ENCODE measurements at regions not wholly inside any gene's neighbourhood (a gene's known extent, or its start where the extent isn't known, plus 50 kb on each side); places are given as distances from the start of the nearest gene placed in this dataset.

DNA sequence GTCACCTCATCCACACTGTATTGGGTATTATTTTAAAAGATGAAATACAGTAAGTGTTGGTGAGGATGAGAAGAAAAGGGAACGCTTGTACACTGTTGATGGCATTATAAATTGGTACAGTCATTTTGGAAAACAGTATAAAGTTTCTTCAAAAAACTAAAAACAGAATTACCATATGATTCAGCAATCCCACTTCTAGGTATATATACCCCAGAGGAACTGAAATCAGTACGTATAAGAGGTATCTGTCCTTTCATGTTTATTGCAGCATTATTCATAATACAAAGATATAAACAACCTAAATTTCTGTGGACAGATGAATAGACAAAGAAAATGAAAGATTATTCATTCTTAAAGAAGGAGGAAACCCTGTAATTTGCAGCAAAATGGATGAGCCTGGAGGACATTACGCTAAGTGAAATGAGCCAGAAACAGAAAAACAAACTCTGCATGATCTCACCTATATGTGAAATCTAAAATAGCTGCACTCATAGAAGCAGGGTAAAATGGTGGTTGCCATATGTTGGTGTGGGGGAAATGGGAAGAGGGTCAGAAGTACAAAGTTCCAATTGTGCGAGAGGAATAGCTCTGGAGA lies 191.6 kb downstream of the TRIM36 start:
- no peak overlapping the region for H3K27ac ChIP-seq (ENCODE audit: low read depth in 1 of 2, low read length in 1 of 2)
- TF ChIP-seq, protein P1, sequence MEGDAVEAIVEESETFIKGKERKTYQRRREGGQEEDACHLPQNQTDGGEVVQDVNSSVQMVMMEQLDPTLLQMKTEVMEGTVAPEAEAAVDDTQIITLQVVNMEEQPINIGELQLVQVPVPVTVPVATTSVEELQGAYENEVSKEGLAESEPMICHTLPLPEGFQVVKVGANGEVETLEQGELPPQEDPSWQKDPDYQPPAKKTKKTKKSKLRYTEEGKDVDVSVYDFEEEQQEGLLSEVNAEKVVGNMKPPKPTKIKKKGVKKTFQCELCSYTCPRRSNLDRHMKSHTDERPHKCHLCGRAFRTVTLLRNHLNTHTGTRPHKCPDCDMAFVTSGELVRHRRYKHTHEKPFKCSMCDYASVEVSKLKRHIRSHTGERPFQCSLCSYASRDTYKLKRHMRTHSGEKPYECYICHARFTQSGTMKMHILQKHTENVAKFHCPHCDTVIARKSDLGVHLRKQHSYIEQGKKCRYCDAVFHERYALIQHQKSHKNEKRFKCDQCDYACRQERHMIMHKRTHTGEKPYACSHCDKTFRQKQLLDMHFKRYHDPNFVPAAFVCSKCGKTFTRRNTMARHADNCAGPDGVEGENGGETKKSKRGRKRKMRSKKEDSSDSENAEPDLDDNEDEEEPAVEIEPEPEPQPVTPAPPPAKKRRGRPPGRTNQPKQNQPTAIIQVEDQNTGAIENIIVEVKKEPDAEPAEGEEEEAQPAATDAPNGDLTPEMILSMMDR (IDR thresholded peaks at IDR 0.05; ENCODE audit: control extremely low read depth, extremely low read depth), result no peak
- no peak overlapping the region for H3K4me3 ChIP-seq
- no peaks in the 10 kb centered on the region for H3K27me3 ChIP-seq (ENCODE audit: control insufficient read depth in 3 of 3, insufficient read depth in 3 of 3, low read length in 2 of 3)
- H3K4me1 ChIP-seq (ENCODE audit: control insufficient read depth in 5 of 5, insufficient read depth in 5 of 5, low read length in 5 of 5), result no peaks in the 10 kb centered on the region
- H3K36me3 ChIP-seq (ENCODE audit: control insufficient read depth in 4 of 4, insufficient read depth in 4 of 4, low read length in 4 of 4), result no peaks in the 10 kb centered on the region
- no peaks in the 10 kb centered on the region for H3K9me3 ChIP-seq (ENCODE audit: control insufficient read depth in 4 of 4, insufficient read depth in 3 of 4, low read length in 3 of 4)
- H3K9ac ChIP-seq (ENCODE audit: insufficient read depth in 1 of 2, low read length in 2 of 2), result no peak overlapping the region
- DNase-seq (no peak), ATAC-seq (ENCODE audit: insufficient read depth, low FRiP score) (no peak)
- 85 to 90% methylated on average over 4 of the region's 4 CpGs for WGBS, 2 donors

DNA sequence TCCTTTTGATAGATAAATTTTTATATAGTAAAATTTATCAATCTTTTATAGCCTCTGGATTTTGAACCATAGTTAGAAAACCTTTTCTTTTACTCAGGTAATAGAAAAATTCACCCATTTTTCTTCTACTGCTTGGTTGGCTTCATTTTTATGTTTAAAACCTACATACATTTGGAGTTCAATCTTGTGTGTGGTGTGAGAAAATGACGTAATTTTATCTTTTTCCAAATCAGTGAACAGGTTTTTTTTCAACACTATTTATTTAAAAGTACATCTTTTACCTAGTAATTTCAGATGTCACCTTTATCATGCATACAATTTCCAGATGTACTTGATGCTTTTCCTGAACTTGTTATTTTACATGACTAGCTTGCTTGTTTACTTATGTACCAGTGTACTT lies 200.2 kb downstream of the TRIM36 start:
- Histone ChIP-seq H3K4me3 (no peak overlapping the region), H3K9ac (ENCODE audit: insufficient read depth in 1 of 2, low read length in 2 of 2) (no peak overlapping the region), H3K27ac (ENCODE audit: low read depth in 1 of 2, low read length in 1 of 2) (no peak overlapping the region), H3K27me3 (ENCODE audit: control insufficient read depth in 3 of 3, insufficient read depth in 3 of 3, low read length in 2 of 3) (no peaks in the 10 kb centered on the region), H3K9me3 (ENCODE audit: control insufficient read depth in 4 of 4, insufficient read depth in 3 of 4, low read length in 3 of 4) (no peaks in the 10 kb centered on the region), H3K4me1 (ENCODE audit: control insufficient read depth in 5 of 5, insufficient read depth in 5 of 5, low read length in 5 of 5) (no peaks in the 10 kb centered on the region), H3K36me3 (ENCODE audit: control insufficient read depth in 4 of 4, insufficient read depth in 4 of 4, low read length in 4 of 4) (no peaks in the 10 kb centered on the region)
- TF ChIP-seq, protein P1 (IDR thresholded peaks at IDR 0.05; ENCODE audit: control extremely low read depth, extremely low read depth), result no peak
- DNase-seq (no peak), ATAC-seq (ENCODE audit: insufficient read depth, low FRiP score) (no peak)
- 70 to 87% methylated on average over 1 of the region's 1 CpG for WGBS, 2 donors

DNA sequence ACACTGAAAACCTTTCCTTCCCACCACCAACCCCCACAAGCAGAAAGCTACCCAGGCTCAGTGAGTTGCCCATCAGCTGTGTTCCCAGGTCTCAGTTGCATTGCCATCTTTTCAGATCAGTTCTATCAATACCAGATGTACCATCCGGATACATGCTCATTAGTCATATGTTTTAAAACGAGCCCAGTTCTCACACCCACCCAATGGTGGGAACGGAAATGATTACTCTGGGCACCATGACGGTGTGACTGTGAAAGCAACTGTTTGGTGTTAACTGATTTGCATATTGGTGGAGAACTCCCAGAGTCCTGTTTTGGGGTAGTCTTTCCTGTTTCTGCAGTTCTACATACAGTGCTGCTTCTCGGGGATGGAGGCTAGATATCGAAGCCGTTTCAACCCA lies 212.3 kb downstream of the TRIM36 start:
- Histone ChIP-seq H3K36me3 (ENCODE audit: control insufficient read depth in 4 of 4, insufficient read depth in 4 of 4, low read length in 4 of 4) (no peaks in the 10 kb centered on the region), H3K4me1 (ENCODE audit: control insufficient read depth in 5 of 5, insufficient read depth in 5 of 5, low read length in 5 of 5) (no peaks in the 10 kb centered on the region), H3K9me3 (ENCODE audit: control insufficient read depth in 4 of 4, insufficient read depth in 3 of 4, low read length in 3 of 4) (peaks cover 0 to 8% (median 0%) of the 10 kb centered on the region in 4 donors), H3K4me3 (no peak overlapping the region), H3K27me3 (ENCODE audit: control insufficient read depth in 3 of 3, insufficient read depth in 3 of 3, low read length in 2 of 3) (no peaks in the 10 kb centered on the region), H3K27ac (ENCODE audit: low read depth in 1 of 2, low read length in 1 of 2) (no peak overlapping the region), H3K9ac (ENCODE audit: insufficient read depth in 1 of 2, low read length in 2 of 2) (no peak overlapping the region)
- DNase-seq, result no peak
- TF ChIP-seq, protein P1 (IDR thresholded peaks at IDR 0.05; ENCODE audit: control extremely low read depth, extremely low read depth), result no peak
- 80 to 89% methylated on average over 7 of the region's 7 CpGs for WGBS, 2 donors
- no peak for ATAC-seq (ENCODE audit: insufficient read depth, low FRiP score)

DNA sequence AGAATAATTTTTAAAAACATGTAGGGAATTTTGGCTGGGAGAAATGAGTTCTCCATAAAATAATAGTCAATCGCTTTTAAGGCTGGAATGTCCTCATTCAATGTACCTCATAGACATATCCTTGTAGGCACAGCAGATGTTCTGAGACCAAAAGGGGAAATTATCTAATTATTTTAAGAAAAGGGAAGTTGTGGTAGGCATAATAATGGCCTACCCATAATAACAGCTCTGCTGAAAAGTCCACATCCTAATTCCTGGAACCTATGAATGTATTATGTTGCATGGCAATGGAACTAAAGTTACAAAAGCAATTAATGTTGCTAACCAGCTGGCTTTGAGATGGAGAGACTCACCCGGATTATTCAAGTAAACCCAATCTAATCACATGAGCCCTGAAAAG lies 216.1 kb downstream of the TRIM36 start:
- ATAC-seq (ENCODE audit: insufficient read depth, low FRiP score) (peak; percentile 56), DNase-seq (no peak)
- Histone ChIP-seq H3K4me1 (ENCODE audit: control insufficient read depth in 5 of 5, insufficient read depth in 5 of 5, low read length in 5 of 5) (no peaks in the 10 kb centered on the region), H3K9ac (ENCODE audit: insufficient read depth in 1 of 2, low read length in 2 of 2) (no peak overlapping the region), H3K27ac (ENCODE audit: low read depth in 1 of 2, low read length in 1 of 2) (no peak overlapping the region), H3K9me3 (ENCODE audit: control insufficient read depth in 4 of 4, insufficient read depth in 3 of 4, low read length in 3 of 4) (peaks cover 0 to 3% (median 0%) of the 10 kb centered on the region in 4 donors), H3K36me3 (ENCODE audit: control insufficient read depth in 4 of 4, insufficient read depth in 4 of 4, low read length in 4 of 4) (no peaks in the 10 kb centered on the region), H3K27me3 (ENCODE audit: control insufficient read depth in 3 of 3, insufficient read depth in 3 of 3, low read length in 2 of 3) (no peaks in the 10 kb centered on the region), H3K4me3 (no peak overlapping the region)
- TF ChIP-seq, protein P1 (IDR thresholded peaks at IDR 0.05; ENCODE audit: control extremely low read depth, extremely low read depth), result no peak
- 48 to 59% methylated on average over 2 of the region's 2 CpGs for WGBS, 2 donors

Data from lung (tissue), 11 donors.